PC-3 (cell line): ENCODE measurements at regions not wholly inside any gene's neighbourhood (a gene's known extent, or its start where the extent isn't known, plus 50 kb on each side); places are given as distances from the start of the nearest gene placed in this dataset.

ENCODE experiments used
- CTCF ChIP-seq: fragments of 300-600 bp; sonication (generic); conservative IDR thresholded peaks from 2 replicates; pipeline ENCODE4 v1.5.1; 2017; ENCODE audit warnings: antibody characterized with exemption, low read depth, mild to moderate bottlenecking, low read length
- EZH2 ChIP-seq: fragments of 300-600 bp; sonication (generic); IDR thresholded peaks from one replicate; pipeline ENCODE4 v1.6.1; 2017; ENCODE audit warnings: antibody characterized with exemption, mild to moderate bottlenecking, low read length; ENCODE audit not compliant: unreplicated experiment
- EZH2phosphoT487 ChIP-seq: fragments of 300-600 bp; sonication (generic); IDR thresholded peaks from 2 replicates; pipeline ENCODE4 v1.6.1; 2018; ENCODE audit warnings: mild to moderate bottlenecking, antibody characterized with exemption, low read length, borderline replicate concordance

DNA sequence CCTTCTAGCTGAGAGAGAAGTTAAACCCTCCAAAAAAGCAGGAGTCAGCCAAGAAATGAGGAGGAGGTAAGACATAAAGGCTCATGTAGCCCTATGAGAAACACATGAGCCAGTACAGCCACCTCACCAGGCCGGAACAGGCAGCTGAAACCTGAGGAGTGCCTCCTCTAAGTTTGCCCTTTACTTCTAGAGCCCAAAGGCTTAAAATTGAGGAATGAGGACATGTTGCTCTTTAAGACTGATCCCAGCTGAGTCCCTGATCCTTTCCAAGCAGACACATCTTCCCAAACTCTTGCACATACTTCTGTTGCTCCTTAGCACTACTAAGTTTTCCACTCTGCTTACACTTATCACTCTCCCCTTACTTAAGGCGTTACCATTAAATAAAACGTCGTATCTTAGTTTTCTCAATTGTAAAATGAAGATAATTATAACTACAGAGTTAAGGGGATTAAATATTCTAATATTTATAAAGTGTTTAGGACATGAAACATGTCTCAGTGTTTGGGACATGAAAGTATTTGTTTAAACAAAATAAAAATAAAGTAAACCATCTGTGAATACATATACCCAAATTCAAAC, 124.0 kb downstream of the OGFRL1 start:
- TF ChIP-seq EZH2phosphoT487 (no peak), EZH2 (no peak), CTCF (no peak)
